Osteocyte (in vitro differentiated cells): ENCODE measurements at regions not wholly inside any gene's neighbourhood (a gene's known extent, or its start where the extent isn't known, plus 50 kb on each side); places are given as distances from the start of the nearest gene placed in this dataset.

ENCODE experiments used
- DNase-seq: peaks from one replicate; pipeline ENCODE4 v3.0.0; 2021; ENCODE audit warnings: mixed read lengths; ENCODE audit not compliant: unreplicated experiment; ENCODE audit errors: extremely low spot score
- H3K27ac Mint-ChIP-seq: one replicate; pipeline ENCODE4 v1.8.0; 2021; ENCODE audit warnings: mild to moderate bottlenecking, mixed read lengths; ENCODE audit not compliant: unreplicated experiment
- H3K27me3 Mint-ChIP-seq: one replicate; pipeline ENCODE4 v1.8.0; 2021; ENCODE audit warnings: mixed read lengths; ENCODE audit not compliant: unreplicated experiment
- H3K36me3 Mint-ChIP-seq: one replicate; pipeline ENCODE4 v1.8.0; 2021; ENCODE audit warnings: mixed read lengths; ENCODE audit not compliant: unreplicated experiment
- H3K4me1 Mint-ChIP-seq: one replicate; pipeline ENCODE4 v1.8.0; 2021; ENCODE audit warnings: mixed read lengths; ENCODE audit not compliant: unreplicated experiment
- H3K4me3 Mint-ChIP-seq: one replicate; pipeline ENCODE4 v1.8.0; 2021; ENCODE audit warnings: mild to moderate bottlenecking, moderate library complexity, mixed read lengths; ENCODE audit not compliant: unreplicated experiment
- H3K9me3 Mint-ChIP-seq: one replicate; pipeline ENCODE4 v1.8.0; 2021; ENCODE audit warnings: mixed read lengths; ENCODE audit not compliant: unreplicated experiment
- CTCF ChIP-seq: fragments of 200-600 bp; sonication (generic); IDR thresholded peaks from 2 replicates; pipeline ENCODE4 v1.5.0; 2021; ENCODE audit warnings: antibody characterized with exemption, mild to moderate bottlenecking, moderate library complexity

DNA sequence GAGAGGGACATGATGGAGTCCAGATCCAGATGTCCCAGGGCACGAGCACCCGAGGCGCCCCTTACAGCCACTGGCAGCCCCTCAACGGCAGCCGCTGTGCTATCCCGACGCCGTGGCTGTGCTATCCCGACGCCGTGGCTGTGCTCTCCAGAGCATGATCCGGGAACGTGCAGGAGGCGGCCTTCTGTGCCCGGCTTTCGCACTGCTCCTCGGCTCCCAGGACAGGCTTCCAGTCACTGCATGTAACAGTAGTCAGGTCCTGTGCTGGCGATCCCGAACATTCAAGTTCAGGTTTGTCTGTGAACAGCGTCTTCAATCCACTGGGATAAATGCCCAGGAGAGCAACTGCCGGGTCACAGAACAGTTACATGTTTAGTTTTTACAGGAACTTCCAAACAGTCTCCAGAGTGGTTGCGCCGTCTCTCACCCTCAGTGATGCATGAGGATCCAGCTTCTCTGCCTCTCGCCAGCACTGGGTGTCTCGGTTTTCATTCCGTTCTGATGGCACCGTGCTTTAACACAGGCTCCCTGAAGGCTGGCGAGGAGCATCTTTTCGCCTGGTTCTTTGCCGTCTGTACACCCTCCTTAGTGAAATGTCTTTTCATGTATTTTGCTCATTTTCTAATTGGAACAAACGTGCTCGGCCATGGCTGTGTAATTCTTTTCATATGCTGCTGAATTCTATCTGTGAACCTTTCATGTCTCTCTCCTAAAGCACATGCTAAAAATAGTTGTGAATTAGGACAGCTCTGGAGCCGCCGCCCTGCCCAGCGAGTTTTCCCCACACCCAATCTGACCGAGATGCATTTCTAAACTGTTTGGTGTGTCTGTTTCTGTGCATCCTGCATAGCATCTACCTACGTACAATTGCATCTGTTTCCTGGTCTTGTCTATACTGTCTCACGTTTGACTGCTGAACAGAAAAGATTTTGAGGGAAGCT is 72.6 kb upstream of the METRNL start:
- DNase-seq = no peak
- no peaks in the 10 kb centered on the region for H3K9me3 Mint-ChIP-seq
- peaks cover 6% of the 10 kb centered on the region for H3K36me3 Mint-ChIP-seq
- peaks cover 11% of the 10 kb centered on the region for H3K4me1 Mint-ChIP-seq
- H3K4me3 Mint-ChIP-seq = no peak overlapping the region
- TF ChIP-seq CTCF = no peak
- H3K27me3 Mint-ChIP-seq = no peaks in the 10 kb centered on the region
- H3K27ac Mint-ChIP-seq = no peak overlapping the region

DNA sequence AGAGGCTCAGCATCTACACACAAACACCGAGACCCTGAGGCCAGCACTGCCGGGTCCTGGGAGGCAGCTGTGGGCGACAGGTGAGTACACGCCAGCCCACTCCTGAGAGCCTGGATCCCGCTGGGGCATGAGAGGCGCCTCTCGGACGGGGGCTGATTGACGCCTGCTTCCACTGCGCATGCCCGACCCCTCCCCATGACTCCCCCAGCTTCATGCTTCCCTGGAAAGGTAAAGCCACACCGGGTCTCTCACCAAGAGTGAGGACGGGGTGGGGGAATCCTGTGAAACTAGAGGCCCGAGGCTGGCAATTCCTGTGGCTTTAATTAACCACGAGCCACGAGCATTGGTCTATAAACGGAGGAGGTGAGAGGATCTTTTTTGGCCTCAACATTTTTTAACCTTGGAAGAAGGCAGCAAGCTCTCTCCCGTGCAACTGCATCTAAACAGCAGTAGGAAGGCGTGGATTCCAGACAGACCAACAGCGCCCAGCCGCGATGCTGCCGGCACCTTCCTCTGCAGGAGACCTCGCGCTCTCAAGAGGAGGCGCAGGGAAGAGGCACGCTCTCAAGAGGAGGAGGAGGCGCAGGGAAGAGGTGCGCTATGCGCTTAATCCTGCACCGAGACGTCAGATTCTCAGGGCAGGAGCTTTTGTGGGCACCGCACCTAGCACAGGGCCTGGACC is 71.8 kb upstream of the METRNL start:
- Mint-ChIP-seq H3K4me3 (no peak overlapping the region), H3K4me1 (peaks cover 11% of the 10 kb centered on the region), H3K27me3 (no peaks in the 10 kb centered on the region), H3K27ac (no peak overlapping the region), H3K9me3 (no peaks in the 10 kb centered on the region), H3K36me3 (peaks cover 6% of the 10 kb centered on the region)
- TF ChIP-seq CTCF = no peak
- no peak for DNase-seq

- no peaks in the 10 kb centered on the region for H3K27me3 Mint-ChIP-seq
- TF ChIP-seq CTCF = no peak
- peaks cover 11% of the 10 kb centered on the region for H3K4me1 Mint-ChIP-seq
- H3K36me3 Mint-ChIP-seq = peaks cover 6% of the 10 kb centered on the region
- no peak for DNase-seq
- H3K9me3 Mint-ChIP-seq = no peaks in the 10 kb centered on the region
- H3K27ac Mint-ChIP-seq = no peak overlapping the region
- no peak overlapping the region for H3K4me3 Mint-ChIP-seq
These were observed 71.3 kb upstream of the METRNL start for GRCh38 chr17:83008186-83008510.

- TF ChIP-seq CTCF = no peak
- peaks cover 6% of the 10 kb centered on the region for H3K36me3 Mint-ChIP-seq
- no peak for DNase-seq
- no peaks in the 10 kb centered on the region for H3K9me3 Mint-ChIP-seq
- H3K27me3 Mint-ChIP-seq = no peaks in the 10 kb centered on the region
- H3K27ac Mint-ChIP-seq = no peak overlapping the region
- H3K4me1 Mint-ChIP-seq = peaks cover 11% of the 10 kb centered on the region
- H3K4me3 Mint-ChIP-seq = no peak overlapping the region
These were observed 70.9 kb upstream of the METRNL start for GRCh38 chr17:83008526-83008925.

DNA sequence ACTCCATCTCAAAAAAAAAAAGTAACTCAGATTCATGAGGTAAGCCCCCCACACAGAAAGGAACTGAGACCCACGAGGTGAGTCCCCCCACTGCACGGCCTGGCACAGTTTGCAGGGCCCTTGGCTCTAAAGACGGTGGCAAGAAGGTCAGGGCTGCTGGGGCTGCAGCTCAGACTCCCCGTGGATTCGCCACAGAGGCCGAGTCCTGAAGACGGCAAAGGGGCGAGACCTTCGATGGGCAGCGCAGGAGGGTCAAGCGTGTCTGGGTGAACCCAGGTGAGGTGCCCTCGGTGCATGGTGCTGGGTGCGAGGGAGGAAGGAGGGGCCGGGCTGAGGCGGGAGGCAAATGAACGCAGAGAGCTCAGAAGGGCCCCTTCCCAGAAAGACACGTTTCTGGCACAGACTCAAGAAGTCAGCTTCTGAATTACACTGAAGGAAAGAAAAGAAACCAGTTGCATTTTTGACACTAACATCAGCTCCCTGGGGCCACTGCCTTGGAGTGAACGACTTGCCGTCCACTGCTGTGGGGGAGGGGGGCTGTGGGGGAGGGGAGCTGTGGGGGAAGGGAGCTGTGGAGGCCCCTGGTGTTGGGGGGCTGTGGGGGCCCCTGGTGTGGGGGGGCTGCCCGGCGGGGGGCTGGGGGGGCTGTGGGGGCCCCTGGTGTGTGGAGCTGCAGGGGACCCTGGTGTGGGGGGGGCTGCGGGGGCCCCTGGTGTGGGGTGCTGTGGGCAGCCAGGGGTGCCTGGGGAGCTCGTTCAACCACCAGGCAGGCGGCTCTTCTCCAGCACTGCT is 69.8 kb upstream of the METRNL start:
- H3K27me3 Mint-ChIP-seq = no peaks in the 10 kb centered on the region
- peaks cover 11% of the 10 kb centered on the region for H3K4me1 Mint-ChIP-seq
- no peak for TF ChIP-seq CTCF
- H3K36me3 Mint-ChIP-seq = peaks cover 6% of the 10 kb centered on the region
- no peak overlapping the region for H3K4me3 Mint-ChIP-seq
- H3K27ac Mint-ChIP-seq = no peak overlapping the region
- H3K9me3 Mint-ChIP-seq = no peaks in the 10 kb centered on the region
- no peak for DNase-seq
